ENCODE measurements at regions not wholly inside any gene's neighbourhood (a gene's known extent, or its start where the extent isn't known, plus 50 kb on each side); places are given as distances from the start of the nearest gene placed in this dataset.
"Not testable (repeated sequence)": the region's sequence is repeated elsewhere in the genome, so short reads cannot be mapped to it uniquely, and the experiment has no call there.

- H3K27ac ChIP-seq, result not testable (repeated sequence)
These were observed 107.4 kb downstream of the SPDYE17 start for GRCh38 chr7:76924756-76925155.

GRCh38 chr7:76918619-76919018, 113.5 kb downstream of the SPDYE17 start:
- H3K27ac ChIP-seq, result not testable (repeated sequence)

GRCh38 chr7:76914361-76914760, 117.8 kb downstream of the SPDYE17 start:
- not testable (repeated sequence) for H3K27ac ChIP-seq

GRCh38 chr7:76912011-76912814, 119.9 kb downstream of the SPDYE17 start:
- H3K27ac ChIP-seq, result not testable (repeated sequence)

- not testable (repeated sequence) for H3K27ac ChIP-seq
These were observed 127.5 kb downstream of the SPDYE17 start for GRCh38 chr7:76904688-76905087.

GRCh38 chr7:76901944-76902710, 130.0 kb downstream of the SPDYE17 start:
- not testable (repeated sequence) for H3K27ac ChIP-seq

GRCh38 chr7:76898807-76899206, 133.4 kb downstream of the SPDYE17 start:
- H3K27ac ChIP-seq, result not testable (repeated sequence)

- H3K27ac ChIP-seq, result not testable (repeated sequence)
These were observed 135.2 kb downstream of the SPDYE17 start for GRCh38 chr7:76897007-76897406.

GRCh38 chr7:76895696-76896095, 136.5 kb downstream of the SPDYE17 start:
- H3K27ac ChIP-seq, result not testable (repeated sequence)

- H3K27ac ChIP-seq, result not testable (repeated sequence)
These were observed 140.4 kb downstream of the SPDYE17 start for GRCh38 chr7:76891771-76892170.

- H3K27ac ChIP-seq, result not testable (repeated sequence)
These were observed 152.3 kb downstream of the SPDYE17 start for GRCh38 chr7:76879733-76880288.

- H3K27ac ChIP-seq, result not testable (repeated sequence)
These were observed 156.4 kb downstream of the SPDYE17 start for GRCh38 chr7:76875760-76876159.

GRCh38 chr7:76870504-76870808, 161.7 kb downstream of the SPDYE17 start:
- not testable (repeated sequence) for H3K27ac ChIP-seq

- not testable (repeated sequence) for H3K27ac ChIP-seq
These were observed 164.7 kb downstream of the SPDYE17 start for GRCh38 chr7:76867364-76867889.

- H3K27ac ChIP-seq, result not testable (repeated sequence)
These were observed 168.9 kb downstream of the SPDYE17 start for GRCh38 chr7:76863150-76863773.

GRCh38 chr7:76862241-76862640, 169.9 kb downstream of the SPDYE17 start:
- not testable (repeated sequence) for H3K27ac ChIP-seq

GRCh38 chr7:76859933-76860332, 172.2 kb downstream of the SPDYE17 start:
- not testable (repeated sequence) for H3K27ac ChIP-seq

GRCh38 chr7:76854631-76855030, 177.5 kb downstream of the SPDYE17 start:
- not testable (repeated sequence) for H3K27ac ChIP-seq

- not testable (repeated sequence) for H3K27ac ChIP-seq
These were observed 179.2 kb downstream of the SPDYE17 start for GRCh38 chr7:76852787-76853584.

- H3K27ac ChIP-seq, result not testable (repeated sequence)
These were observed 179.8 kb downstream of the SPDYE17 start for GRCh38 chr7:76852362-76852761.

- H3K27ac ChIP-seq, result not testable (repeated sequence)
These were observed 180.5 kb downstream of the SPDYE17 start for GRCh38 chr7:76851617-76852016.
